ENCODE measurements at regions not wholly inside any gene's neighbourhood (a gene's known extent, or its start where the extent isn't known, plus 50 kb on each side); places are given as distances from the start of the nearest gene placed in this dataset.

- ChIA-PET POLR2A (no interaction called here), CTCF (interaction anchor here (0.7 to 0.9 kb wide), 2 partner anchors 396 to 429 kb away, joined by 3 read pairs; no protein-coding TSS in a partner anchor)
- no peaks in the 10 kb centered on the region for H3K9me3 Mint-ChIP-seq
- no peak overlapping the region for H3K4me3 Mint-ChIP-seq
- no peaks in the 10 kb centered on the region for H3K36me3 Mint-ChIP-seq
- no peak overlapping the region for H3K27ac Mint-ChIP-seq
- no peaks in the 10 kb centered on the region for H3K27me3 Mint-ChIP-seq (ENCODE audit: low read depth)
- H3K4me1 Mint-ChIP-seq: peaks cover 14% of the 10 kb centered on the region
- TF ChIP-seq ZSCAN18 (CRISPR knock-in tag; IDR thresholded peaks at IDR 0.05) (no peak), ZNF121 (CRISPR knock-in tag; IDR thresholded peaks at IDR 0.05) (no peak), TEAD1 (CRISPR knock-in tag; IDR thresholded peaks at IDR 0.05) (no peak), FOXP1 (CRISPR knock-in tag; IDR thresholded peaks at IDR 0.05; ENCODE audit: borderline replicate concordance) (no peak), GRHL2 (CRISPR knock-in tag; IDR thresholded peaks at IDR 0.05; ENCODE audit: insufficient replicate concordance, severe bottlenecking) (no peak)
- ATAC-seq (no peak), DNase-seq (ENCODE audit: low spot score) (no peak)
Measured at GRCh38 chr3:22959593-22959992, 243.5 kb upstream of the UBE2E2 start.

GRCh38 chr3:22960105-22960984, 242.8 kb upstream of the UBE2E2 start:
- ChIA-PET POLR2A (no interaction called here), CTCF (interaction anchor here (0.6 to 1.6 kb wide), 20 partner anchors 9 to 980 kb away, joined by 3 to 10 read pairs (median 3); no protein-coding TSS in a partner anchor)
- Mint-ChIP-seq H3K4me1 (peaks cover 14% of the 10 kb centered on the region), H3K27ac (no peak overlapping the region), H3K36me3 (no peaks in the 10 kb centered on the region), H3K27me3 (ENCODE audit: low read depth) (no peaks in the 10 kb centered on the region), H3K9me3 (no peaks in the 10 kb centered on the region), H3K4me3 (no peak overlapping the region)
- ATAC-seq (no peak), DNase-seq (ENCODE audit: low spot score) (peak; percentile 17)
- no peak for TF ChIP-seq ZNF138 (CRISPR knock-in tag; conservative IDR thresholded peaks at IDR 0.05)
- no peak for TF ChIP-seq ZNF121 (CRISPR knock-in tag; IDR thresholded peaks at IDR 0.05)
- no peak for TF ChIP-seq TP53 (CRISPR knock-in tag; IDR thresholded peaks at IDR 0.05)
- TF ChIP-seq IRF1 (CRISPR knock-in tag; IDR thresholded peaks at IDR 0.05): no peak
- no peak for TF ChIP-seq CBFB (CRISPR knock-in tag; IDR thresholded peaks at IDR 0.05; ENCODE audit: low read depth)
- TF ChIP-seq HMGXB4 (CRISPR knock-in tag; IDR thresholded peaks at IDR 0.05): no peak
- peak; percentile 48 for TF ChIP-seq CTCF (IDR thresholded peaks at IDR 0.05)

- Mint-ChIP-seq H3K4me1 (peaks cover 14% of the 10 kb centered on the region), H3K27ac (no peak overlapping the region), H3K27me3 (ENCODE audit: low read depth) (no peaks in the 10 kb centered on the region), H3K4me3 (no peak overlapping the region), H3K36me3 (no peaks in the 10 kb centered on the region), H3K9me3 (no peaks in the 10 kb centered on the region)
- DNase-seq (ENCODE audit: low spot score): no peak
- no peak for ATAC-seq
- TF ChIP-seq ATF1 (CRISPR knock-in tag; IDR thresholded peaks at IDR 0.05): no peak
- TF ChIP-seq SOX15 (CRISPR knock-in tag; IDR thresholded peaks at IDR 0.05): no peak
- ChIA-PET CTCF (interaction anchor here (0.9 to 1.0 kb wide), 2 partner anchors 40 to 398 kb away, joined by 3 read pairs; no protein-coding TSS in a partner anchor), POLR2A (no interaction called here)
Measured at GRCh38 chr3:22962244-22962643, 240.9 kb upstream of the UBE2E2 start.

All from WTC11 (cell line).